NCI-H2107 treated with DMSO at 0.1 percent for 48 hours (cell line): ENCODE measurements at regions not wholly inside any gene's neighbourhood (a gene's known extent, or its start where the extent isn't known, plus 50 kb on each side); places are given as distances from the start of the nearest gene placed in this dataset.
A peak's percentile ranks its signal among the peaks of the same experiment; 100 is the strongest.

Source experiments
- DNase-seq: peaks from one replicate; lab custom pipeline; 2025; ENCODE audit not compliant: unreplicated experiment; lab: John Stamatoyannopoulos, UW

DNA sequence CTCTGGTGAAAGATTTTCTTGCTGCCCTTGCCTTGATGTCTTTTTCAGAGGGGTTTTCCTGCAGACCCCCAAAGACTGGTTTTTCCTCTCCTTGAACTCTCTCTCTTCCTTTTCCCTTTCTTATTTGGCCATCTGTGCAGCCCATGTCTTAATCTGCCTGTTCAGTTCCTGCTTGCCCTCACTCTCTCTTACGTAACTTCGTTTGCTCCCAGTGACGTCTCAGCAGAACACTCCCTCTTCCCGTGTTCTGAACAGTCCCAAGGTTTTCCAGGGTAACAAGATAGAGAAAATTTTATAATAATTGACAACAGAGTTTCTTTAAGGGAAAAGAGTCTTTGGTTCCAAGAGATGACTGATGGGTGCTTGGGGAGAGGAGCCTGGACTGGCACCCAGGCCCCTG lies 109.1 kb upstream of the LMO4 start:
- DNase-seq, result no peak

DNA sequence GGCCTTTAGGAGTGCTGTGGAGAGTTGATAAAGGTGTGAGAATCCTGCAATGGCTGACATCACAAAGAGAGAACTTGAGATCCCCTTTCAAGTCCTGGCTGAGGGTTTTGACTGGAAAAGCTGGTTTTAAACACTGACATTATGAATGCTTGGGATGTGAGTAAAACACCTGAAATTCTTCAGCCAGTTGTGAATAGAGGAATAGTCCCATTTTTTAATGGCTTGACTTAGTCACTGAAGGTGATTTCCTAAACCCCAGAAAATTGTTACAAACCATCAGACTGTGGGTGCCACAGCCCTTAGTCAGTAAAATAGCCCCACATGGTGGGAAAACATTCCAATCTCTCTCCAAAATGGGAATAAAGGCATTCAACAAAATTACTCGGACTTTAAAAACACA lies 107.7 kb upstream of the LMO4 start:
- DNase-seq, result no peak

DNA sequence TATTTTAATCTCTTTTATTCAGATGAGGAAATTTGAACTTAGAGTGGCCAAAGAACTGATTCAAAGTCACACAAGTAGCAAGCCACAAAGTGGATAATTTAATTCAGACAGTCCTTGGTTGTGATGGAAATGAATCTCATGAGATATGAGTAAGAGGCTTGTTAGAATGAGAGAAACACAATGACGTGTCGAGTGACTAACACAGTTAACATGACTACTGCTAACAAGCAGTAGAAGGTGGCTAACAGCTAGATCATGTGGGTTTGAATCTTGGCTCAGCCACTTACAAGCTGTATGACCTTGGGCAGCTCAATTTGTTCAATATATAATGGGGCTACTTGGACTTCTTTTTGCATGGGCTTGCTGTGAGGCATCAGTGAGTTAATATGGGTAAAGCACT lies 104.5 kb upstream of the LMO4 start:
- DNase-seq, result peak; percentile 76

DNA sequence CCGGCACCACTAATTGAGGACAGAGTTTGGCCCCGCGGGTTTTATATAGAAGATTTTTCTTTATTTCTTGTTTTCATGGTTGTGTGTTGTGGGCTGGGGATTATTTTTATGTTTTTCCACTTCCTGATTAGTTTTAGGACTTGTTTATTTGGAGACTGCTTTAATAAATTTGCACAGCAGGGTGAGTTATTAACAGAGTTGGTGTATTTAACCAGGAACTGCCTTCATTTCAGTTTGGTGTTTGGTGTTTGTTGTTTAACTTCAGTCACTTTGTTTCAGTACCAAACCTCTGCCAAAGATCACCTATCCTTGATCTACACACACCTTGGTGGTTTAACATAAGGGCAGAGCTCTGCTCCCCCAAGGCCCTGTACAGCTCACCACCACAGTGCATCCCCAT lies 103.5 kb upstream of the LMO4 start:
- no peak for DNase-seq

DNA sequence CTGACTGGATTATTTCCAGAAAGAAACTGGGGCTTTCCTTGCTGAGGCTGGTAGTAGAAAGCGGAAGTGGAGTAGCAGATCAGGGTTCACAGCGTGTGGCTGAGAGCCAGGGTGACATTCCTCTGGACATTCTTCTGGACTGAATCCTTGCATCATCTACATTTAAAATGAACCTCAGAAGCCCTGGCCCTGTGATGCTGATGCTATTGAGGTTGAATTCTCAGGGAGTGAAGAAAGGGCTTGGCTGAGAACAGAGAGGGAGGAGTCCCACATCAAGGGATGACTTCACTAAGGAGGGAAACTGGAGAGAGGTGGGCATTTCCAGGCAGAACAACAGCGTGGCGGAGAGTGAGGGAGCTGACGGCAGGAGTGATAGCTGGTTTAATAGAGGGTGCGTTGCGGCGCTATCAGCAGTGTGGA lies 102.3 kb upstream of the LMO4 start:
- no peak for DNase-seq

DNA sequence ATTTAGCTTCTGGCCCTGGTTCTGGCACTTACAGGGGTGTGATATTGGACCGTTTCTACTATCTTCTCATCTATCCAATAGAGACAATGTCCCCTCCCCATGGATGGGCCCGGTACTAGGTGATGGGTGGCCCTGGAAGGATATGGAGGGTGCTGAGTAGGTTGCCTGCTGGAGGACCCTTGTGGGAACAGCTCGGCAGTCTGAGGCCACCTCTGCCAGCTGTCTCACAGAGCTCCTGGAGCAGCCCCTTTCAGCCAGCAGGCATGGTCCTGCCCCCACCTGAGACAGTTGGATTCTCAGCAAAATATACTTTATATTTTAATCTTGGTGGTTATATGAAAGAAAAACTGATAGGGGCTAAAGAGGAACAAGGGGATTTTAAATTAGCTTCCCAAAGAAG lies 101.0 kb upstream of the LMO4 start:
- no peak for DNase-seq

DNA sequence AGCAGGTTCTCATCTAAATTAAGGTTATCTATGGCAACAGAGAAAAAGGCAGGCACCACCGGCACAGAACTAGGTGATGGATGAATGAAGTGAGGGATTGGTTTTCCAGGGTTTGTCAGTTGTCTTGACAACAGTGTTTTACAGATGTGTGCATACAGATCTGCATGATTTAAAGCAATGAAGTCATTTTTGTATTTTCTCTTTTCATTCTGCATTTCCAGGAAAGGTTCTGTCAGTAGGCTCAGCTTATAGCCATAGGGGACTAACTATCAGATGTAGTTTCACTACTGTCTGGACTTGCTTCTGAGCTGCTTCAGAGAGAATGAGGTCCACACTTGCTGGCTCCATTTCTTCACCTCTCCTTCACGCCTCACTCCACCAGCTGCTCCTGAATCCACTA lies 98.2 kb upstream of the LMO4 start:
- DNase-seq, result no peak

DNA sequence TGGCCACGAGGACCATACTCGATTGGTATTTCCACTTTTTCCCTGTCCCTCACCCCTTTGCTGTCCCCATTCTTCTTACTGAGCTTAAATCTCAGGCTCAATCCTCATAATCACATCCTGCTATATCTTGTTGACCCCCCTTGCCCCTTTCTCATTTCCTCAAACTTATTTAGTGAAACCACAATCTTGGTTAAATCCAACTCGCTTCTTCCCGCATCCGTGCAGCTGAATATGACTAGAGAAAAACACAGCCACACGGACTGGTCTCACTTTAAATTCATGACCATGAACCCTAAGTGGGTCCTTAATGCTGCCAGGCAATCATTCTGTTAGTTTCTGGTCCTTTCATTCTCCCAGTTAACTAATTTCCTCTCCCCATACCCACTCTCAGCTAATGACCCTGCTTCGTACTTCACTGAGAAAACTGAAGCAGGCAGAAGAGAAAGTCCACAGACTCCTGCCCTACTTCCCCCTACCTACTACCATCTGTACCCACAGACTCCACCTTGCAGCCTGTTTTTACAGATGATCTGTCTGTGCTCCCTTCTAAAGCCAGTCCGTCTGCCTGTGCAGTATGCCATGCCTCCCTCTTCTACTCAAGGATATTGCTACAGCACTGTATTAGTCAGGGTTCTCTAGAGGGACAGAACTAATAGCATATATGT lies 96.8 kb upstream of the LMO4 start:
- DNase-seq, result no peak

DNA sequence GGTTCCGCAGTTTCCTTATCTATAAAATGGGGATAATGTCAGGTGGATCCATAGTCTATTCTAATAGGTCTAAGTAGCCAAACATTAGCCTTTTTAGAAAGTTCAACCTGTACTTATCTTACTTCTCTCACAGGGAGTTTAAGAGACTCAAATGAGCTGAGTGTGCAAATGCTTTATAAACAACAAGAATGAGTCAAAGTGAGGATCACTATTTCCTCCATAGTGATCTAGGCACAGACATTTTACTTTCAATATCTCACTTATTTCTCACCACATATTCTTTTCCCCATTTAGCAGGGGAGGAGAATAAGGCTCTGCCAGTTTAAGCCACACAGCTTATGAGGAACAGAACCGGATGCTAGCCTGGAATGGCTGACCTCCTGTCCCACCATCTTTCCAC lies 92.1 kb upstream of the LMO4 start:
- no peak for DNase-seq

DNA sequence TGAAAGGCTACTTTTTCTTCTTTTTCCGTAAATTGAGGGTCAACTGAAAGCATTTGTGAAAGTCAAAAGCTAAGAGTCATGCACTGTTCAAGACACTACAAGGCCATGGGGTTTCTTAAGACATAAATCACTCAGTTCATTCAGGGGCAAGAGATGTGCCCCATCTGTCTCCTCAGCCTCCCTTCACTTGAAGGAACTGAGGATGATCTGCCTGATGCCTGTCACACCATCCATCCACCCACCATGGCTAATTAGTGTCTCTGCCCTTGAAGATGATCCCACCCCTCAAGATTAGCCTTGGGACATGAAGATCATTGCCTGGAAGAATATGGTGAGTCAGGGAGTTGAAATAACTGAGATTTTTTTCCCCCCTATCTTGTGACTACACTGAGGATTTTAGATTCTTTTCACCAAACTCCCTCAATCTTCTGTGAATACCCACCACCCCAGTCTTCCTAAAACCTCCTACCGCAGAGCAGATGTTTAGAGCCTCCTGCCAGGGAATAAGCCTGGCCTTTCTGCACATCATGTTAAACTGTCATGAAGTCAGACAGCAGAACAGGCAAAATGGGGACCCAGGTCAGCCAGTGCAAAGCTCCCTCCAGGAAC lies 88.6 kb upstream of the LMO4 start:
- no peak for DNase-seq

DNA sequence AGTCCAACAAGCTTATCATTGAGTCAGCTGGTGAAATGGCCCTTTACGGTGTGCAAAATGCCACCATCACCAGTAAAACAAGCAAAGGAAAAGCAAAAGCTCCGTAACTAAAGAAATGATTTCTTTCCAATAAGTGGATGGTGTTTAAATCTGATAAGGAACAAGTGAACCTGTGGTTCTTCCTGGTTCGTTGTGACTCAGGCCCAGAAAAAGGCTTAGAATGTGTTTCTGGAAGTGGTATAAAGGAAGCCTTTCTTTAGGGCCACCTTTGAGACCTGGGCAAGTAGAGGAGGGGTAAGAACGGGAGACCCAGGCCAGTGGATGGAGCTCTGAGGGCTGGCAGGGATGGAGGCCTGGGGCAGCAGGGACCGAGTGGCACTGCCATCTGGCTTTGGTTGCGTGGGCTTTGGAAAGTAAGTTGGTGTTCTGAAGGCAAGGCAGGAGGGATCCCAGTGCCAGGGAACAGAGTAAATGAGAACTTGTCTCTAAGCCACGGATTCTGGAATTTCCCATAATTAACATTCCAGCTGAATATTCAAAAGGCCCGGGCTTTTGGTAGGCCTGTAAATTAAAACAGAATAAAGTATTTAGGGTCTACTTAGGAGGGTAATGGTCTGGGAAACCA lies 87.9 kb upstream of the LMO4 start:
- no peak for DNase-seq

DNA sequence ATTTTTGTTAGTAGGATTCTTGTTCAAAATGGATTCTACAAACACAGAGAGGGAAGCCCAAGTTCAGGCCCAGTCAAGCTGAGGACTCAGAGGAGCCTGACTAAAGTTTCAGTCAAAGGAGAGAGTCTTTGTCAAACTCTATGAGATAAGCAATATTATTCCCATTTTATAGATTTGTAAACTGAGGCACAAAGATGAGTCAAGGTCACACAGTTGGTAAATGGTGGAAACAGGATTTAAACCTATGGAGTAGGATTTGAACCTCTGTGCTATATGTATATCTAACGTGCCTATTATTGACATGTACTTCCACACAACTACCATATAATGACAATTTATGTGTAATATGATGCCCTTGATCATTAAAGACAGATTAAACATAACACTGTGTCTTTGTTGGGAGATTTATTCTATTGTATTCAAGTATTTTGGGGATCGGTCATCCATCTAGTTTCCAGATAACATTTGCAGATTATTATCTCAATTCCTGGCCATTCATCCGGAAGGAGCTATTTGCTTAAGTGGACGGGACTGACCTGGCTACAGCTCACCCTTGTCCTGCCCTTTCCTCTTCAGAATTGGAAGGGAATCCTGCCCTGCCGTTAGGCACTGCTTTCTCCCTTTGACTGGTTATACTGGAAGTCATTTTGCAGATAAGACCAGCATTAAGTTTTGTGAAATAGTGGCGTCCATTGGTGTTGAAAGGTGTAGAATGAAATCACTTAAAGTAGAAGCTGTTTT lies 86.1 kb upstream of the LMO4 start:
- DNase-seq, result no peak

DNA sequence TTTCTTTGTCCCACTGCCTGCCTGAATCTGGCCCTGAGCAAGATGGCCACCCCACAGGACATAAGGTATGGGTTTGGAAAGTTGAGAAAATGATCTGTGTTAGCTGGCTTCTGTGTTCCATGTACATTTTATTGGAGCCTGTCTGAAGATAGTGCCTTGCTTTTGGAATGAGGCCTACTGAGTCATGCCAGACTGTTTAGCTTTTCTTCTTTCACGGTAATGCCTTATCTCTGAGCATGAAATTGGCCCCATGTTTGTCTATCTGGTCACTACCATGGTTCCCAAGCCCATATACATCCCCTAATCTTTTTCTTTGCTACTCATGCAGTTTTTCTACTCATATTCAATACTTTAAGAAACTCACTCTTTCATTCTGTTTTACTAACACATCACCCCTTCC lies 85.1 kb upstream of the LMO4 start:
- no peak for DNase-seq

DNA sequence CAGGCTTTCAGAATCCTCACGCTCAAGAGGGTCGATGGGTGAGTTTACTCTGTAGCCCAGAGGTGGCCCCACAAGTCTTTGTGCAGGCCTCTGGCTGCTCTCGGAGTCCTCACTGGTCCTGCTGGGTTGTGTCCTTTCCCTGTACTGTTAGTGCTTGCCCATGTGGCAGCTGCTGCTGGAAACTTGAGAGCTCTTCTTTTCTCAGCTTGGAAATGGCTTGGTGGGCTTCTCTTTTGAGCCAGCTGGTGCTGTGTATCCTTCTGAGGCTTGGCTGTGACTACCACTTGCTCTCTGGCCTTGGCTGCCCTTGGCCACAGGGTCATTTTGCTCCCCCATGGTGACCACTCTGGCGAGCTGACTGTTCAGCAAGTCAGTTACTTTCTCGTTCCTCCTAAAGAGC lies 82.2 kb upstream of the LMO4 start:
- no peak for DNase-seq

DNA sequence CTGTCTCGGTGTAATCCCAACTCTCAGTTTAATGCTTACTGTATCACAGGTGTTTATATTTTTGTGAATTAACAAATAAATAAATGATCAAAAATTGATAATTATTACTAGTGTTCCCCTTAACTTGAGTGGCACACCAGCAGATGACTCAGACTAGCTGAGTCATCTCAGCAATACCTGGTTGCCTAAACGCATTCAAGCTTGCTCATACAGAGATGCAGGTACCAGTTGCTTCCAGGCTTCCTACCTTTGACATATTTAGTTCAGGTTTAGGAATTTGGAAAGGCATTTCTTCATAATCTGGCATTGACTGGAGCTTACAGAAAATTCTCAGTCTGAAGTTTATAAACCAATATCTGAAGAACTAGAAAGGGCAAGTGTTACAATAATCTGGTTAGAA lies 78.9 kb upstream of the LMO4 start:
- DNase-seq, result no peak

DNA sequence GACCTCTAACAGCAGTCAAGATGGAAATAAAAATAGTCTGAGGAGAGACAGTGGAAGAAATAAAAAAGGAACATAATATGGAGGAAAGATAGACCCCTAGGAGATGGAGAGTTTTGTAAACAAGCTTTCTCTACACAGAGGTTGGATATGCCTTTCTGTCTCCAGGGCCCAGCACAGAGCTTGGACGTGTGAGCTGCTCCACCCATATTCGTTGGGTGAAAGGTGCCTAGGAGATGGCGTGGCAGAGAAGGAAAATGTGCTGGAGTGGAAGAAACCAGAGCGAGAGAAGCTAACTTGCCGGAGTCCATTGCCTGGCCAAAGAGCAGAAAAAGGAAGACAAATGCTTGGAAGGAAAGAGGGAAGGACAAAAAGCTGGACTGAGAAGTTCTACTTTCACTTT lies 78.3 kb upstream of the LMO4 start:
- DNase-seq, result no peak

DNA sequence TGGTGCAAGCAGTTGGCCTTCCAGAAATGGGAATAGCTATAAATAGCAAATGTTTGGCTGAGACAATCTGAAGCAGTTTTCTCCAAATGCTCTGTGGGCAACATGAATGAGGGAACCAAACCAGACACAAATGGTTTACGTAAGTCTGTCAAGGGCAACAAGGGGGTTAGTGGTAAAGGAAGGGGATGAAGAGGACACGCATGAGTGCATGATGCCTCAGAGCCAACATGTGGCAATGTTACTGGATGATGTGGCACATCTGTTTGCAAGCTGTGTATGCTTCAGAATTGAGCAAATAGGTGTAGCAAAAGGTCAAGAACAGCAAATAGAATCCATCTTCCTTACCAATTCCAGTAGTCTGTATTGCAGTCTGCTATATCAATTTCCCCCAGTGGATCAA lies 76.3 kb upstream of the LMO4 start:
- no peak for DNase-seq

DNA sequence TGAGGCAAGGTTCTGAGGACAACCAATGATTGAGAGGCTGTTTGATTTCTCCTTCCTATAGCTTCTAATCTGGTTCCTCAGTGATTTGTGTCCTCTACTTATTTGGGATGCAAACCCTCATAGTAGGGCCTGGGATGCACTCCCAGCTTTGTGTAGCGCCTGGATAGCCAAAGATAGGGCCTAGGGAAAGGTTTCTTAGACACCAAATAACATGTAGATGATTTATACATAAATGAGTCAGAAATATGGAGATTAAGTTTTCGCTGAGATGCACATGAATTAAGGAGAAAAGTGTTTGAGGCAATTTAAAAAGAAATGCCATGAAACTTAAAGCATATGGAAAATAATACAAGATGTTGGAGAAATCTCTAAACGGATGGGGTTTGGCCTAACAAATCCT lies 66.0 kb upstream of the LMO4 start:
- no peak for DNase-seq

DNA sequence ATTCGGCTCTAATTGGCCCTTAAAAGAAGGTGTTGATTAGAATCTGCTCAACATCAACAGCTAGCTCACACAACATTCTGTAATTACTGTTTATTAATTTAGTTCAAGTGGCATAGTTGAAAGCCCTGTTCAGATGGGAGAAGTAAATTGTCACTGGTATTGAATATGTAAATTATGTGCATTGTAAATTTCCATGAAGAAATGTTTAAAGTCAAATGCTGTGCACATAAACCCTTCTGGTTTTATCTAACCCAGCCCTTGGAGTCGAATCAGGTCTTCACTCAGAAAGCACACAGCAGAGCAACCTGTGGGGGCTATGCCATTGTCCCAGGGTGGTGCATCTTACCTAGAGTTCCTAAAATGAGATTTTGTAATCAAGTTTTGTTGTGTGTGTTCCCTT lies 65.4 kb upstream of the LMO4 start:
- no peak for DNase-seq

DNA sequence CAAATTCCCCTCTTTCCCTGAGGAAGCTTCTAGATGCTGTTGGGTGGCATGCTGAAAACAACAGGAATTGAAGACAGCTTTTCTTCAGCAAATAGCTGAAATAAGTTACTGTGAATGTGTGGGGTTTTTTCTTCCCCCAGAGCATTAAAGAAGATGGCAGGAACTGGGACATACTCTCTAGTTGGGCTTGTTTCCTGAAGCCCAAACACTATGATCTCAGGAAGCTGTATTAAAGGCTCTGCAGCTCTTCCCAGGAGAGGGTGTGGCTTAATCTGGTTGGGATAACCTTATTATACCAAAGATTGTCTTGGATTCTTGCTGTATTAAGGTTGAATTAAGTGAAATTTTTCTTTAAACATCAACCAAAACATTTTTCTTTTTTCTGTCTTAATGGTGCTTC lies 64.9 kb upstream of the LMO4 start:
- no peak for DNase-seq

DNA sequence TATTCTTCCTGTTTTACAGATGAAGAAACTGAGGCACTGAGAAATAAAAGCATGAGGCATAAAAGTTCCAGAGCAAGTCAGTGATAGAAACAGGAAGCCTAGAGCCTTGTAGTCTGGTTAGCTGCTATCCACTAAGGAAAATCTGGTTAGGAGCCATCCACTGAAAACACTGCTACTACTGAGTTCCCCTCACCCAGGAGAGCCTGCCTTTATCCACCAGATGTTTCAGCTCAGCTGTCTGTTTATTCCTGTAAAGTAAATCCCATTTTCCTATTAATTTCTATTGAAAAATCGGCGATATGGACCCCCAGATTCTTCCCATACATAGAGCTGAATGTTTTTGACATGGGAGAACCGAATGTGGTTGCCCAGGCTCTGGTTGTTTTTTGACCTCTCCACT lies 63.7 kb upstream of the LMO4 start:
- DNase-seq, result no peak

DNA sequence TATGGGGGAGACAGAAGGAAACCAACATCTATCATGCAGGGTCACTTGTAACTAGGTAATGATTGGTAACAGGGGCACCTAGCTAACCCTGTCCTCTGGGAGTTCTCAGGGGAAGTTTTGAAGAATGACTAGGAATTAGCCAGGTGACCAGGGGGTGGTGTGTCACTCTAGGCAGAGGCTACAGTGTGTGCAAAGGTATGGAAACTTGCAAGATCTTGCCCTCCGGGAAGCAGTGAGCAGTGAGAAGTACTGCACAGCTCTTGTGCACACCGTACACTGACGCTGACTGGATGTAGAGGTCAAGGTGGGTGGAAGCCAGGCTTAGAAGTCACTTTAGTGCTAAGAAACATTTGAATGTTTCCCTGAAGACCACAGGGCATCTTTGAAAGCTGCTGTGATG lies 62.9 kb upstream of the LMO4 start:
- no peak for DNase-seq
